OCI-LY1 (cell line): ENCODE measurements at regions not wholly inside any gene's neighbourhood (a gene's known extent, or its start where the extent isn't known, plus 50 kb on each side); places are given as distances from the start of the nearest gene placed in this dataset.

Experiments used
- CTCF ChIP-seq: fragments of 200-600 bp; sonication (generic), shearing (Covaris generic); IDR thresholded peaks from 2 replicates; pipeline ENCODE4 v1.5.1; 2017; ENCODE audit warnings: mild to moderate bottlenecking, antibody characterized with exemption, low read length, moderate library complexity, mixed read lengths
- EZH2 ChIP-seq: fragments of 200-600 bp; sonication (generic), shearing (Covaris generic); IDR thresholded peaks from 2 replicates; pipeline ENCODE4 v1.8.0; 2017; ENCODE audit warnings: borderline replicate concordance, mixed run types, mild to moderate bottlenecking, antibody characterized with exemption, low read length, moderate library complexity, mixed read lengths

- TF ChIP-seq EZH2 (no peak), CTCF (no peak)
These were observed 152.3 kb downstream of the CENPC start for GRCh38 chr4:67393007-67393406.
